ENCODE measurements at regions not wholly inside any gene's neighbourhood (a gene's known extent, or its start where the extent isn't known, plus 50 kb on each side); places are given as distances from the start of the nearest gene placed in this dataset.

- Histone ChIP-seq H3K79me2 (ENCODE audit: low read length) (no peaks in the 10 kb centered on the region), H3K27ac (ENCODE audit: low read length) (no peak overlapping the region), H3K36me3 (ENCODE audit: low read depth, low read length) (no peaks in the 10 kb centered on the region), H3K27me3 (ENCODE audit: low read length) (no peaks in the 10 kb centered on the region), H3K9ac (ENCODE audit: low read length) (no peak overlapping the region), H3K4me2 (ENCODE audit: low read length) (no peak overlapping the region), H4K20me1 (ENCODE audit: low read length) (no peaks in the 10 kb centered on the region), H3K4me1 (ENCODE audit: insufficient read depth, low read length) (no peaks in the 10 kb centered on the region), H3K4me3 (ENCODE audit: low read length) (no peak overlapping the region), H3F3A (ENCODE audit: low read length, unreplicated experiment) (no peaks in the 10 kb centered on the region), H3K9me3 (ENCODE audit: low read length) (no peaks in the 10 kb centered on the region), H3K9me2 (replicated peaks; ENCODE audit: low read length) (no peaks in the 10 kb centered on the region), H2AFZ (ENCODE audit: low read length) (no peak overlapping the region)
- ATAC-seq (no peak), DNase-seq (no peak)
- ChIA-PET CTCF (no interaction called here), POLR2A (ENCODE audit: unreplicated experiment) (no interaction called here)
- intact Hi-C loops (cut with micrococcal nuclease) = no loop called here
- no TSS peak for BruUV-seq (replicated peaks)
- TF ChIP-seq EZH2 (IDR thresholded peaks at IDR 0.05; ENCODE audit: low read length, unreplicated experiment) (no peak), EZH2phosphoT487 (IDR thresholded peaks at IDR 0.05; ENCODE audit: borderline replicate concordance, low read length) (no peak)
- TF ChIP-seq, protein P1, sequence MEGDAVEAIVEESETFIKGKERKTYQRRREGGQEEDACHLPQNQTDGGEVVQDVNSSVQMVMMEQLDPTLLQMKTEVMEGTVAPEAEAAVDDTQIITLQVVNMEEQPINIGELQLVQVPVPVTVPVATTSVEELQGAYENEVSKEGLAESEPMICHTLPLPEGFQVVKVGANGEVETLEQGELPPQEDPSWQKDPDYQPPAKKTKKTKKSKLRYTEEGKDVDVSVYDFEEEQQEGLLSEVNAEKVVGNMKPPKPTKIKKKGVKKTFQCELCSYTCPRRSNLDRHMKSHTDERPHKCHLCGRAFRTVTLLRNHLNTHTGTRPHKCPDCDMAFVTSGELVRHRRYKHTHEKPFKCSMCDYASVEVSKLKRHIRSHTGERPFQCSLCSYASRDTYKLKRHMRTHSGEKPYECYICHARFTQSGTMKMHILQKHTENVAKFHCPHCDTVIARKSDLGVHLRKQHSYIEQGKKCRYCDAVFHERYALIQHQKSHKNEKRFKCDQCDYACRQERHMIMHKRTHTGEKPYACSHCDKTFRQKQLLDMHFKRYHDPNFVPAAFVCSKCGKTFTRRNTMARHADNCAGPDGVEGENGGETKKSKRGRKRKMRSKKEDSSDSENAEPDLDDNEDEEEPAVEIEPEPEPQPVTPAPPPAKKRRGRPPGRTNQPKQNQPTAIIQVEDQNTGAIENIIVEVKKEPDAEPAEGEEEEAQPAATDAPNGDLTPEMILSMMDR (conservative IDR thresholded peaks at IDR 0.05; ENCODE audit: low read depth, low read length) = no peak
These were observed 1569.3 kb downstream of the PCDH18 start for GRCh38 chr4:135963009-135963408.

DNA sequence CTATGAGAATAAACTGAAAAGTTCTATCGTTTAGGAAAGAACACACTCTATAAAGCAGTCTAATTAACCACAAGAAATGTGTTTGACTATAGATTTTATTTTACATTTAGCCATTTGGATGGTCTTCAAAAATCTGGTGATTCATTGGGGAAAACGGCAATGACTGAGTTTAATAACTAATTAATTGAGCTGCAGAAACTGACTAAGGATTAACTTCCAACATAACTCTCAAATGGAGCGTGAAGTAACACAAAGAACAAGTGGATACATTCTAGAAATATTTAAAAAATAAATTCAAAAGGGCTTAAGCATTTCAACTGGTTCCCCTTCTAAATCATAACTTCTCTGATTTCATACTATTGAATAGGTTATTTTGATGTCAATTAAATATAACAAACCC lies 1582.4 kb downstream of the PCDH18 start:
- ChIA-PET POLR2A (ENCODE audit: unreplicated experiment) (no interaction called here), CTCF (no interaction called here)
- Histone ChIP-seq H3K4me2 (ENCODE audit: low read length) (no peak overlapping the region), H3K4me3 (ENCODE audit: low read length) (no peak overlapping the region), H3K79me2 (ENCODE audit: low read length) (no peaks in the 10 kb centered on the region), H3K36me3 (ENCODE audit: low read depth, low read length) (no peaks in the 10 kb centered on the region), H2AFZ (ENCODE audit: low read length) (no peak overlapping the region), H3F3A (ENCODE audit: low read length, unreplicated experiment) (no peaks in the 10 kb centered on the region), H3K9me2 (replicated peaks; ENCODE audit: low read length) (no peaks in the 10 kb centered on the region), H3K9me3 (ENCODE audit: low read length) (no peaks in the 10 kb centered on the region), H3K27me3 (ENCODE audit: low read length) (no peaks in the 10 kb centered on the region), H3K27ac (ENCODE audit: low read length) (no peak overlapping the region), H4K20me1 (ENCODE audit: low read length) (no peaks in the 10 kb centered on the region), H3K9ac (ENCODE audit: low read length) (no peak overlapping the region), H3K4me1 (ENCODE audit: insufficient read depth, low read length) (no peaks in the 10 kb centered on the region)
- intact Hi-C loops (cut with micrococcal nuclease) = no loop called here
- no peak for ATAC-seq
- DNase-seq = no peak
- BruUV-seq (replicated peaks) = no TSS peak
- TF ChIP-seq EZH2phosphoT487 (IDR thresholded peaks at IDR 0.05; ENCODE audit: borderline replicate concordance, low read length) = no peak
- no peak for TF ChIP-seq EZH2 (IDR thresholded peaks at IDR 0.05; ENCODE audit: low read length, unreplicated experiment)

DNA sequence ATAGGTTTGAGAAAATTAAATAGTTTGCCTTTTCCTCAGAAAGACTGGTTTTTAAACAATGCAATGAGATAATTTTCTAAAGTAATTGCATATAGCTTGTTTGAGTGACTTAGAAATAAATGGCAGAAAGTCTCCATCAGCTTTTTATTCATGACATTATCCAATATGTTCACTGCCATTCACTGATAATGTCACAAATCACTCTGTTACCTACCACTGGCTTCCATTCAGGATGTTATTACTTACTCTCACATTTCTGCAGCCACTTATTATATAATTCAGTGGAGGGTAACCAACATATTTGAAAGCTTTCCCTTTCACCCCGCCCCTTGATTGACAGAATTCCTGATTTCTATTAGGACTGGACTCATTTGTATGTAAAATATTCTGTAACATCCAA lies 1583.5 kb downstream of the PCDH18 start:
- no peak overlapping the region for H3K9ac ChIP-seq (ENCODE audit: low read length)
- H3K4me3 ChIP-seq (ENCODE audit: low read length) = no peak overlapping the region
- no peaks in the 10 kb centered on the region for H3K27me3 ChIP-seq (ENCODE audit: low read length)
- intact Hi-C loops (cut with micrococcal nuclease) = no loop called here
- no TSS peak for BruUV-seq (replicated peaks)
- H3K36me3 ChIP-seq (ENCODE audit: low read depth, low read length) = no peaks in the 10 kb centered on the region
- H3F3A ChIP-seq (ENCODE audit: low read length, unreplicated experiment) = no peaks in the 10 kb centered on the region
- H3K79me2 ChIP-seq (ENCODE audit: low read length) = no peaks in the 10 kb centered on the region
- no peak overlapping the region for H3K4me2 ChIP-seq (ENCODE audit: low read length)
- no peaks in the 10 kb centered on the region for H3K9me2 ChIP-seq (replicated peaks; ENCODE audit: low read length)
- TF ChIP-seq, protein P1 (conservative IDR thresholded peaks at IDR 0.05; ENCODE audit: low read depth, low read length) = no peak
- no peak for TF ChIP-seq EZH2 (IDR thresholded peaks at IDR 0.05; ENCODE audit: low read length, unreplicated experiment)
- TF ChIP-seq EZH2phosphoT487 (IDR thresholded peaks at IDR 0.05; ENCODE audit: borderline replicate concordance, low read length) = no peak
- ChIA-PET POLR2A (ENCODE audit: unreplicated experiment) (no interaction called here), CTCF (no interaction called here)
- ATAC-seq = no peak
- H3K27ac ChIP-seq (ENCODE audit: low read length) = no peak overlapping the region
- H2AFZ ChIP-seq (ENCODE audit: low read length) = no peak overlapping the region
- no peaks in the 10 kb centered on the region for H4K20me1 ChIP-seq (ENCODE audit: low read length)
- DNase-seq = no peak
- H3K9me3 ChIP-seq (ENCODE audit: low read length) = no peaks in the 10 kb centered on the region
- H3K4me1 ChIP-seq (ENCODE audit: insufficient read depth, low read length) = no peaks in the 10 kb centered on the region
